GM18502 (cell line): ENCODE measurements at regions not wholly inside any gene's neighbourhood (a gene's known extent, or its start where the extent isn't known, plus 50 kb on each side); places are given as distances from the start of the nearest gene placed in this dataset.
"Not testable (repeated sequence)": the region's sequence is repeated elsewhere in the genome, so short reads cannot be mapped to it uniquely, and the experiment has no call there.

Experiments
- ATAC-seq: cut with Tn5 transposase; IDR thresholded peaks from one replicate; pipeline ENCODE4 v1.9.1; 2021; ENCODE audit warnings: mild to moderate bottlenecking; ENCODE audit not compliant: unreplicated experiment, poor library complexity

GRCh38 chr3:20930034-20930433 is 744.0 kb upstream of the SGO1 start:
- ATAC-seq = no peak

GRCh38 chr3:20924646-20925385 is 738.8 kb upstream of the SGO1 start:
- ATAC-seq = no peak

GRCh38 chr3:20921112-20921511 is 735.1 kb upstream of the SGO1 start:
- ATAC-seq = not testable (repeated sequence)

- no peak for ATAC-seq
Observed at GRCh38 chr3:20916951-20917606, 731.1 kb upstream of the SGO1 start.

- ATAC-seq = no peak
Observed at GRCh38 chr3:20914310-20914709, 728.3 kb upstream of the SGO1 start.

GRCh38 chr3:20912406-20912805 is 726.4 kb upstream of the SGO1 start:
- no peak for ATAC-seq

- no peak for ATAC-seq
Observed at GRCh38 chr3:20909511-20909910, 723.5 kb upstream of the SGO1 start.

- no peak for ATAC-seq
Observed at GRCh38 chr3:20905210-20905805, 719.3 kb upstream of the SGO1 start.

- no peak for ATAC-seq
Observed at GRCh38 chr3:20904671-20905070, 718.7 kb upstream of the SGO1 start.

GRCh38 chr3:20898962-20899361 is 713.0 kb upstream of the SGO1 start:
- no peak for ATAC-seq

- no peak for ATAC-seq
Observed at GRCh38 chr3:20890111-20890519, 704.1 kb upstream of the SGO1 start.

GRCh38 chr3:20878691-20879090 is 692.7 kb upstream of the SGO1 start:
- no peak for ATAC-seq

- no peak for ATAC-seq
Observed at GRCh38 chr3:20873235-20873634, 687.2 kb upstream of the SGO1 start.

GRCh38 chr3:20870106-20870899 is 684.3 kb upstream of the SGO1 start:
- no peak for ATAC-seq

- ATAC-seq = no peak
Observed at GRCh38 chr3:20865803-20866202, 679.8 kb upstream of the SGO1 start.

GRCh38 chr3:20861454-20861853 is 675.4 kb upstream of the SGO1 start:
- ATAC-seq = no peak

GRCh38 chr3:20857636-20858035 is 671.6 kb upstream of the SGO1 start:
- ATAC-seq = no peak

- no peak for ATAC-seq
Observed at GRCh38 chr3:20853890-20854289, 667.9 kb upstream of the SGO1 start.

- ATAC-seq = no peak
Observed at GRCh38 chr3:20852712-20853111, 666.7 kb upstream of the SGO1 start.

GRCh38 chr3:20849975-20850374 is 664.0 kb upstream of the SGO1 start:
- no peak for ATAC-seq

GRCh38 chr3:20846832-20847231 is 660.8 kb upstream of the SGO1 start:
- no peak for ATAC-seq
